DMS 273 treated with DMSO at 0.1 percent for 48 hours (cell line): ENCODE measurements at regions not wholly inside any gene's neighbourhood (a gene's known extent, or its start where the extent isn't known, plus 50 kb on each side); places are given as distances from the start of the nearest gene placed in this dataset.
A peak's percentile ranks its signal among the peaks of the same experiment; 100 is the strongest.

Experiments
- DNase-seq: peaks from one replicate; lab custom pipeline; 2025; lab: John Stamatoyannopoulos, UW

GRCh38 chr14:100468557-100468956, 118.7 kb downstream of the BEGAIN start:
- no peak for DNase-seq

- DNase-seq = no peak
These were observed 117.3 kb downstream of the BEGAIN start for GRCh38 chr14:100469632-100470522.

GRCh38 chr14:100470523-100470897, 116.7 kb downstream of the BEGAIN start:
- no peak for DNase-seq

- DNase-seq = no peak
These were observed 115.7 kb downstream of the BEGAIN start for GRCh38 chr14:100471441-100472093.

DNA sequence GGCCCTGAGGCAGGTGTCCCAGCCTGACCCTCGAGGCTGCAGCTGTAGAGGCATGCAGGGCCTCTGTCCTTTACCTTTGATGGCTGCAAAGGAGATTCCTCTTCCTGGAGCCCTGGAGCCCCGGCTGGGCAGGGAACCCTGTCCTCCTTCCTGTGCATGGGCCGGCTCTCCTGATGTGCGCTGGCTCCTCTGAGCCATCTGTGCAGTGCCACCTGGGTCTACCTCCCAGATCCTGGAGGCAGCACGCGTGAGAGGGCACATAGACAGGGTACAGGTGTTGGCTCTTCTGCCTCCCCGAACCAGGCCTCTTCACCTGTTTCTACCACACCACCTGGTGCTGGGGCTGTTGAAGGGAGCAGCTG, 115.1 kb downstream of the BEGAIN start:
- no peak for DNase-seq

- no peak for DNase-seq
These were observed 114.7 kb downstream of the BEGAIN start for GRCh38 chr14:100472491-100472890.

DNA sequence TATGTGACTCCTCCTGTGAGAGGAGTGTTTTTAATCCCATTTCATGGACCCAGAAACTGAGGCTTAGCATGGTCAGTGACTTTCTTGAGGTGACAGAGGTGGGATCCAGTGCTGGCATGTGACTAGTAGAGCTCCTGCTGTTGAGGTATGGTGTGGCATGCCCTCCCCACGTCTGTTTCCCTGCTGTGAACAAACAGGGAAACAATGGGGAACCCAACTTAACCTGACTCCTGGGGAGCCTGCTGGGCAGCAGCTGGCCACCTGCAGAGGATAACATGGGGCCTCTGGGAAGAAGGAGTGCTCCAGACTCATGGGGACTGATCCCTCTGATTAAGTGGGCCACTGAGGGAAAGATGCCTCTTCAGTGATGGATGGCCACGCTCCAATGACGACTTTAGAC, 114.0 kb downstream of the BEGAIN start:
- DNase-seq = no peak

GRCh38 chr14:100474196-100474595, 113.0 kb downstream of the BEGAIN start:
- DNase-seq = no peak

GRCh38 chr14:100475268-100475667, 111.9 kb downstream of the BEGAIN start:
- no peak for DNase-seq

DNA sequence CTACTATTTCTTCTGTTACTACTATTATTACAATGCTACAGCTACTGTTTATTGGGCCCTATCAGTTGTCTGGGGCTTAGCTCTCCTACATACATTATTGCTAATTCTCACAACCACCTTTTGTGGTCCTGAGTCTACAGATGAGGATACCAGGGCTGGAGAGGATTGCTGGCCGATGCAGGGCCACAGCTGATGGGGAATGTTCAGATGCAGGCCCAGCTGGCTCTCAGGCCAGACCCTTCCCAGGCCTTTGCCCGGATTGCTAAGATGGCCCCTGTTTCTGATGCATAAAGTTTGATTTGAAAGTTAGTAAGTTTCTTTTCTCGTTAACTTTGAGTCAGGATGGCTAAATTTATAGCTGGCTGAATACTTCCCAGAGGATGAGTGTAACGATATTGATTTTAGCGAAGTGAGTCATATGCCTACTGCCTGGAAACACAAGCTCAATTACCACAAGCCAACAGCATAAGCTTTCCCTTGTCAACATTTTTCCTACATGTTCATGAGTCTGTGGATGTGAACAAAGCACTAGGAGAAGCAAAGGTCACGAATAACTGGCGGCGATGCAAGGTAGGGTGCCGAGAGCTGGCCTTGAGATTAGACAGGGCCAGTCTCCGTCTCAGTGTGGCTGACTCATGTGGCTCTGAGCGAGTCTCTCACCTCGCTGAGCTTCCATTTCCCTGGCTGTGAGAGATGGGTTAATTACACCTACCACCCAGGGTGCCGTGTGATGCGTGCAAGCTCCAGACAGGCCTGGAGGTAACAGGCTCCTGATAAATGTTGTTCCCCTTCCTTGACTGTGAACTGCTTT, 111.0 kb downstream of the BEGAIN start:
- DNase-seq = no peak

GRCh38 chr14:100484531-100485267, 102.5 kb downstream of the BEGAIN start:
- DNase-seq = no peak

DNA sequence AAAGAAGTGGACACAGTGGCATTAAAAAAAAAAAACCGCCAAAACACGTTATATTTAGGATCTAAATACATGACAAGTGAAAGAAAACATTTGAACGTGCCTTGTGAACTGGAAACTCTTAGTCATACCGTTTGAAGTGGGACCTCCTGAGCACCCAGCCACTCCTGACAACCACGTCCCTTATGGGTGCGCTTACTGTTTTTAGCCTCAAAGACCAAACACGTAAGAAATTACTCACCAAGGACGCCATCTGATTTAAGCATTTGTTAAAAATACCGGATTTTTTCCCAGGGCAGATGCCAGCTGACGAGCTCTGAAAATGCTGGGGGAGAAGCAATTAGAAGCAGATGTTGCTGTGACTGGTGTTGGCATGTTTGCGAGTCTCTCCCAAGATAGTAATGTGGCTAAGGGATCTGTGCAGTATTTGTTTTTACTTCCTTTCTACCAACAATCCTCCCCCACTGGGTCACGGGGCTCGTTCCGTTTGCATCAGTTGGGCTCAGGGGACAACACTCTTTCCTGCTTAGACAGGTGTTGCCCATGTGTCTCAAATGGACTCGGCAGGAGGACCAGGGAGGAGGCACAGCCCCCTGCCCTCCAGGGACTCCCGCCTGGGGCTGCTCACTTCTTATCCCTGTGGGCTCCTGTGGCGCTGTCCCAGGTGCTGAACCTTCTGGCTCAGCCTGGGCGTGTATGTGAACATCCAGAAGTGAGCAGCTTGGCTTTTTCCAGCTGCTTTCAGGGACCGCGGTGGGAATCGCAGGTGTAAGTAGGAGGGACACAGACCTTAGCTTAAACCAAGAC, 101.0 kb downstream of the BEGAIN start:
- peak; percentile 76 for DNase-seq
